HEK293 (cell line): ENCODE measurements at regions not wholly inside any gene's neighbourhood (a gene's known extent, or its start where the extent isn't known, plus 50 kb on each side); places are given as distances from the start of the nearest gene placed in this dataset.

Experiments used
- ATF2 ChIP-seq: fragments of 450-650 bp; formaldehyde crosslinking; IDR thresholded peaks from 2 replicates; pipeline ENCODE4 v1.5.1; 2016; ENCODE audit warnings: missing biosample characterization, missing genetic modification characterization, low read depth
- BCL11A ChIP-seq: fragments of 450-650 bp; formaldehyde crosslinking; IDR thresholded peaks from 2 replicates; pipeline ENCODE4 v1.5.1; 2016; ENCODE audit warnings: low read depth, missing biosample characterization, missing genetic modification characterization
- CTCF ChIP-seq: fragments of 450-650 bp; formaldehyde crosslinking; IDR thresholded peaks from 2 replicates; pipeline ENCODE4 v1.5.1; 2016; ENCODE audit warnings: missing biosample characterization, missing genetic modification characterization
- ELK4 ChIP-seq: IDR thresholded peaks from 2 replicates; pipeline ENCODE4 v1.6.1; 2011; ENCODE audit warnings: mild to moderate bottlenecking, low read depth, low read length, borderline replicate concordance
- KLF9 ChIP-seq: fragments of 450-650 bp; formaldehyde crosslinking; IDR thresholded peaks from 2 replicates; pipeline ENCODE4 v1.5.1; 2016; ENCODE audit warnings: missing biosample characterization, missing genetic modification characterization, low read depth
- REST ChIP-seq: fragments of 450-650 bp; formaldehyde crosslinking; IDR thresholded peaks from 2 replicates; pipeline ENCODE4 v1.5.1; 2016; ENCODE audit warnings: missing biosample characterization, missing genetic modification characterization
- ZBTB49 ChIP-seq: fragments of 450-650 bp; formaldehyde crosslinking; IDR thresholded peaks from 2 replicates; pipeline ENCODE4 v1.5.1; 2016; ENCODE audit warnings: missing biosample characterization, missing genetic modification characterization, low read depth
- ZNF121 ChIP-seq: fragments of 450-650 bp; formaldehyde crosslinking; IDR thresholded peaks from 2 replicates; pipeline ENCODE4 v1.5.1; 2016; ENCODE audit warnings: missing biosample characterization, missing genetic modification characterization
- ZNF18 ChIP-seq: fragments of 450-650 bp; formaldehyde crosslinking; IDR thresholded peaks from 2 replicates; pipeline ENCODE4 v1.5.1; 2016; ENCODE audit warnings: missing biosample characterization, missing genetic modification characterization
- ZNF280C ChIP-seq: fragments of 450-650 bp; formaldehyde crosslinking; IDR thresholded peaks from 2 replicates; pipeline ENCODE4 v1.5.1; 2016; ENCODE audit warnings: missing biosample characterization, missing genetic modification characterization
- ZNF558 ChIP-seq: fragments of 450-650 bp; formaldehyde crosslinking; IDR thresholded peaks from 2 replicates; pipeline ENCODE4 v1.5.1; 2016; ENCODE audit warnings: missing biosample characterization, missing genetic modification characterization
- ZNF660 ChIP-seq: fragments of 450-650 bp; IDR thresholded peaks from 2 replicates; pipeline ENCODE4 v1.5.1; 2018; ENCODE audit warnings: missing biosample characterization, mild to moderate bottlenecking, missing genetic modification characterization
- ZNF670 ChIP-seq: fragments of 450-650 bp; formaldehyde crosslinking; IDR thresholded peaks from 2 replicates; pipeline ENCODE4 v1.5.1; 2016; ENCODE audit warnings: missing biosample characterization, missing genetic modification characterization, low read depth

GRCh38 chr7:136728945-136729344 lies 139.5 kb upstream of the CHRM2 start:
- TF ChIP-seq ZBTB49 (tag by site-specific recombination): no peak
- no peak for TF ChIP-seq ELK4
- no peak for TF ChIP-seq CTCF
- no peak for TF ChIP-seq REST (tag by site-specific recombination)
- no peak for TF ChIP-seq ATF2 (tag by site-specific recombination)
- no peak for TF ChIP-seq KLF9 (tag by site-specific recombination)
- TF ChIP-seq ZNF121 (tag by site-specific recombination): no peak
- no peak for TF ChIP-seq ZNF280C
- TF ChIP-seq BCL11A (tag by site-specific recombination): no peak
- TF ChIP-seq ZNF660: no peak
- no peak for TF ChIP-seq ZNF670 (tag by site-specific recombination)
- TF ChIP-seq ZNF558 (tag by site-specific recombination): no peak
- no peak for TF ChIP-seq ZNF18 (tag by site-specific recombination)
